HCT116 (cell line): ENCODE measurements at regions not wholly inside any gene's neighbourhood (a gene's known extent, or its start where the extent isn't known, plus 50 kb on each side); places are given as distances from the start of the nearest gene placed in this dataset.
"Not testable (repeated sequence)": the region's sequence is repeated elsewhere in the genome, so short reads cannot be mapped to it uniquely, and the experiment has no call there.

Experiments used
- ATAC-seq: fragments of 200-7000 bp; cut with Tn5 transposase; 2 replicates; pipeline ENCODE4 v1.9.1; 2020; ENCODE audit warnings: mild to moderate bottlenecking, moderate library complexity
- BruUV-seq: library from RNA; stranded (reverse); fragments of 400-500 nt; replicated peaks from 2 replicates; lab custom pipeline; 2021; lab: Mats Ljungman, UMichigan
- CTCF ChIA-PET: fragments of 300-600 bp; sonication (Branson Sonifier 250); formaldehyde crosslinking; loops from one replicate; lab custom pipeline; 2021; ENCODE audit warnings: antibody characterized with exemption; lab: Charles Lee
- POLR2A ChIA-PET: fragments of 300-600, 350-600 bp; sonication (Branson Sonifier 250); formaldehyde crosslinking; loops from one replicate; lab custom pipeline; 2021; ENCODE audit warnings: antibody characterized with exemption; lab: Charles Lee
- RAD21 ChIA-PET, 2 experiments: fragments of 300-600 bp; sonication (Branson Sonifier 250); formaldehyde crosslinking; loops; one replicate each; lab custom pipeline; 2023; ENCODE audit warnings: low total read pairs in 2 of 2; ENCODE audit not compliant: uncharacterized antibody in 2 of 2, unreplicated experiment in 2 of 2, low non-redundant PET in 1 of 2; lab: Charles Lee
- DNase-seq: peaks from one replicate; pipeline ENCODE4 v3.0.0-alpha.2; 2010; ENCODE audit warnings: low read depth, low spot score
- H2AFZ ChIP-seq: fragments of 200-600 bp; shearing (Covaris generic), sonication (generic); 2 replicates; pipeline ENCODE4 v1.6.1; 2017; ENCODE audit warnings: low read depth, mixed run types, mixed read lengths, antibody characterized with exemption, low read length; ENCODE audit not compliant: poor library complexity, severe bottlenecking
- H3K27ac ChIP-seq: 2 replicates; pipeline ENCODE4 v1.5.1; 2012; ENCODE audit warnings: low read depth, low read length
- H3K27me3 ChIP-seq: fragments of 200-600 bp; sonication (generic); 2 replicates; pipeline ENCODE4 v1.6.1; 2016; ENCODE audit warnings: mixed run types, low read length, mixed read lengths; ENCODE audit not compliant: insufficient read depth
- H3K36me3 ChIP-seq, 2 experiments: fragments of 200-500 bp in 1 of 2; fragments of 200-600 bp in 1 of 2; sonication (Bioruptor generic) in 1 of 2; sonication (generic) in 1 of 2; 2 replicates each; pipeline versions ENCODE4 v1.5.1 to v1.6.1; 2014 to 2016; ENCODE audit warnings: low read length in 2 of 2, inconsistent platforms in 1 of 2, mixed read lengths in 1 of 2, mixed run types in 1 of 2; ENCODE audit not compliant: insufficient read depth in 2 of 2, control insufficient read depth in 1 of 2
- H3K4me1 ChIP-seq, 2 experiments: fragments of 200-600 bp in 1 of 2; sonication (generic) in 1 of 2; 2 replicates each; pipeline versions ENCODE4 v1.5.1 to v1.6.1; 2012 to 2017; ENCODE audit warnings: low read length in 2 of 2, inconsistent platforms in 1 of 2, mild to moderate bottlenecking in 1 of 2, mixed read lengths in 1 of 2, mixed run types in 1 of 2, moderate library complexity in 1 of 2; ENCODE audit not compliant: insufficient read depth in 2 of 2, control insufficient read depth in 1 of 2
- H3K4me2 ChIP-seq: fragments of 200-600 bp; sonication (generic); 2 replicates; pipeline ENCODE4 v1.6.1; 2017; ENCODE audit warnings: mixed run types, low read length, mixed read lengths
- H3K4me3 ChIP-seq, 2 experiments: fragments of 200-600 bp in 1 of 2; sonication (generic) in 1 of 2; replicated peaks in 1 of 2; 2 replicates each; pipeline ENCODE4 v1.5.1; 2011 to 2016; ENCODE audit warnings: low read length in 2 of 2, control low read depth in 1 of 2, low read depth in 1 of 2, mild to moderate bottlenecking in 1 of 2, mixed read lengths in 1 of 2, mixed run types in 1 of 2
- H3K79me2 ChIP-seq: fragments of 200-600 bp; sonication (generic); 2 replicates; pipeline ENCODE4 v1.6.1; 2017; ENCODE audit warnings: mild to moderate bottlenecking, mixed run types, low read length, moderate library complexity, mixed read lengths; ENCODE audit not compliant: insufficient read depth
- H3K9ac ChIP-seq: fragments of 200-600 bp; sonication (generic); 2 replicates; pipeline ENCODE4 v1.6.1; 2016; ENCODE audit warnings: low read length, mixed read lengths
- H3K9me2 ChIP-seq: fragments of 200-600 bp; sonication (generic), shearing (Covaris generic); 2 replicates; pipeline ENCODE4 v1.6.1; 2017; ENCODE audit warnings: mixed run types, mild to moderate bottlenecking, moderate library complexity; ENCODE audit not compliant: insufficient read depth
- H3K9me3 ChIP-seq, 2 experiments: fragments of 200-500 bp in 1 of 2; fragments of 200-600 bp in 1 of 2; sonication (Bioruptor generic) in 1 of 2; sonication (generic) in 1 of 2; 2 replicates each; pipeline ENCODE4 v1.6.1; 2014 to 2017; ENCODE audit warnings: low read length in 2 of 2, mixed read lengths in 2 of 2, inconsistent platforms in 1 of 2, low read depth in 1 of 2, mild to moderate bottlenecking in 1 of 2, mixed run types in 1 of 2, moderate library complexity in 1 of 2; ENCODE audit not compliant: control insufficient read depth in 1 of 2, insufficient read depth in 1 of 2
- H4K20me1 ChIP-seq: fragments of 200-600 bp; sonication (generic), shearing (Covaris generic); 2 replicates; pipeline ENCODE4 v1.6.1; 2017; ENCODE audit warnings: mixed run types, mild to moderate bottlenecking, moderate library complexity; ENCODE audit not compliant: insufficient read depth
- ELF1 ChIP-seq: IDR thresholded peaks from 2 replicates; pipeline ENCODE4 v1.6.1; 2012; ENCODE audit warnings: low read depth, borderline replicate concordance
- EZH2phosphoT487 ChIP-seq: fragments of 200-600 bp; IDR thresholded peaks from 2 replicates; pipeline ENCODE4 v1.6.1; 2018; ENCODE audit warnings: antibody characterized with exemption, borderline replicate concordance
- POLR2A ChIP-seq: IDR thresholded peaks from 2 replicates; pipeline ENCODE4 v1.7.0; 2011; ENCODE audit warnings: borderline replicate concordance; ENCODE audit not compliant: insufficient read depth, insufficient read length; ENCODE audit errors: extremely low read depth
- SP1 ChIP-seq: IDR thresholded peaks from 2 replicates; pipeline ENCODE4 v1.6.1; 2012; ENCODE audit warnings: low read depth
- ZNF274 ChIP-seq: fragments of 200-500 bp; sonication (Bioruptor generic); IDR thresholded peaks from 2 replicates; pipeline ENCODE4 v1.6.1; 2014; ENCODE audit warnings: mild to moderate bottlenecking, low read depth, low read length, inconsistent platforms
- intact Hi-C: fragments of 100-400 bp; cut with micrococcal nuclease; formaldehyde crosslinking; loops from 2 replicates; pipeline ENCODE4 v1.10.0; 2022
- TF ChIP-seq, protein P1 (sequence below): IDR thresholded peaks from 2 replicates; pipeline ENCODE4 v1.6.1; 2012; ENCODE audit warnings: low read depth
- TF ChIP-seq, protein P2 (sequence below): IDR thresholded peaks from 2 replicates; pipeline ENCODE4 v1.6.1; 2011; ENCODE audit warnings: mild to moderate bottlenecking, low read length, moderate library complexity; ENCODE audit not compliant: insufficient replicate concordance; ENCODE audit errors: extremely low read depth

GRCh38 chr12:25394025-25394424 is 143.3 kb upstream of the KRAS start:
- Histone ChIP-seq H3K4me2 (no peak overlapping the region), H3K9me2 (no peaks in the 10 kb centered on the region), H3K27ac (no peak overlapping the region), H3K27me3 (no peaks in the 10 kb centered on the region), H3K79me2 (no peaks in the 10 kb centered on the region), H3K4me3 (no peak overlapping the region), H4K20me1 (no peaks in the 10 kb centered on the region)
- POLR2A ChIA-PET: no interaction called here
- no peak for ATAC-seq
- CTCF ChIA-PET: no interaction called here
- BruUV-seq: no TSS peak
- TF ChIP-seq, protein P1, sequence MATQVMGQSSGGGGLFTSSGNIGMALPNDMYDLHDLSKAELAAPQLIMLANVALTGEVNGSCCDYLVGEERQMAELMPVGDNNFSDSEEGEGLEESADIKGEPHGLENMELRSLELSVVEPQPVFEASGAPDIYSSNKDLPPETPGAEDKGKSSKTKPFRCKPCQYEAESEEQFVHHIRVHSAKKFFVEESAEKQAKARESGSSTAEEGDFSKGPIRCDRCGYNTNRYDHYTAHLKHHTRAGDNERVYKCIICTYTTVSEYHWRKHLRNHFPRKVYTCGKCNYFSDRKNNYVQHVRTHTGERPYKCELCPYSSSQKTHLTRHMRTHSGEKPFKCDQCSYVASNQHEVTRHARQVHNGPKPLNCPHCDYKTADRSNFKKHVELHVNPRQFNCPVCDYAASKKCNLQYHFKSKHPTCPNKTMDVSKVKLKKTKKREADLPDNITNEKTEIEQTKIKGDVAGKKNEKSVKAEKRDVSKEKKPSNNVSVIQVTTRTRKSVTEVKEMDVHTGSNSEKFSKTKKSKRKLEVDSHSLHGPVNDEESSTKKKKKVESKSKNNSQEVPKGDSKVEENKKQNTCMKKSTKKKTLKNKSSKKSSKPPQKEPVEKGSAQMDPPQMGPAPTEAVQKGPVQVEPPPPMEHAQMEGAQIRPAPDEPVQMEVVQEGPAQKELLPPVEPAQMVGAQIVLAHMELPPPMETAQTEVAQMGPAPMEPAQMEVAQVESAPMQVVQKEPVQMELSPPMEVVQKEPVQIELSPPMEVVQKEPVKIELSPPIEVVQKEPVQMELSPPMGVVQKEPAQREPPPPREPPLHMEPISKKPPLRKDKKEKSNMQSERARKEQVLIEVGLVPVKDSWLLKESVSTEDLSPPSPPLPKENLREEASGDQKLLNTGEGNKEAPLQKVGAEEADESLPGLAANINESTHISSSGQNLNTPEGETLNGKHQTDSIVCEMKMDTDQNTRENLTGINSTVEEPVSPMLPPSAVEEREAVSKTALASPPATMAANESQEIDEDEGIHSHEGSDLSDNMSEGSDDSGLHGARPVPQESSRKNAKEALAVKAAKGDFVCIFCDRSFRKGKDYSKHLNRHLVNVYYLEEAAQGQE: no peak
- TF ChIP-seq POLR2A: no peak
- no peak for TF ChIP-seq ELF1
- TF ChIP-seq, protein P2, sequence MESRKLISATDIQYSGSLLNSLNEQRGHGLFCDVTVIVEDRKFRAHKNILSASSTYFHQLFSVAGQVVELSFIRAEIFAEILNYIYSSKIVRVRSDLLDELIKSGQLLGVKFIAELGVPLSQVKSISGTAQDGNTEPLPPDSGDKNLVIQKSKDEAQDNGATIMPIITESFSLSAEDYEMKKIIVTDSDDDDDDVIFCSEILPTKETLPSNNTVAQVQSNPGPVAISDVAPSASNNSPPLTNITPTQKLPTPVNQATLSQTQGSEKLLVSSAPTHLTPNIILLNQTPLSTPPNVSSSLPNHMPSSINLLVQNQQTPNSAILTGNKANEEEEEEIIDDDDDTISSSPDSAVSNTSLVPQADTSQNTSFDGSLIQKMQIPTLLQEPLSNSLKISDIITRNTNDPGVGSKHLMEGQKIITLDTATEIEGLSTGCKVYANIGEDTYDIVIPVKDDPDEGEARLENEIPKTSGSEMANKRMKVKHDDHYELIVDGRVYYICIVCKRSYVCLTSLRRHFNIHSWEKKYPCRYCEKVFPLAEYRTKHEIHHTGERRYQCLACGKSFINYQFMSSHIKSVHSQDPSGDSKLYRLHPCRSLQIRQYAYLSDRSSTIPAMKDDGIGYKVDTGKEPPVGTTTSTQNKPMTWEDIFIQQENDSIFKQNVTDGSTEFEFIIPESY: no peak
- TF ChIP-seq ZNF274: no peak
- no peak for TF ChIP-seq EZH2phosphoT487
- no peak for TF ChIP-seq SP1
- TF ChIP-seq, all 23 proteins: peak for 0
- H3K36me3 ChIP-seq: no peaks in the 10 kb centered on the region
- DNase-seq: no peak
- H3K4me1 ChIP-seq: no peaks in the 10 kb centered on the region
- RAD21 ChIA-PET: no interaction called here
- intact Hi-C loops: no loop called here
- no peaks in the 10 kb centered on the region for H3K9me3 ChIP-seq
- H2AFZ ChIP-seq: no peak overlapping the region
- H3K9ac ChIP-seq: no peak overlapping the region

DNA sequence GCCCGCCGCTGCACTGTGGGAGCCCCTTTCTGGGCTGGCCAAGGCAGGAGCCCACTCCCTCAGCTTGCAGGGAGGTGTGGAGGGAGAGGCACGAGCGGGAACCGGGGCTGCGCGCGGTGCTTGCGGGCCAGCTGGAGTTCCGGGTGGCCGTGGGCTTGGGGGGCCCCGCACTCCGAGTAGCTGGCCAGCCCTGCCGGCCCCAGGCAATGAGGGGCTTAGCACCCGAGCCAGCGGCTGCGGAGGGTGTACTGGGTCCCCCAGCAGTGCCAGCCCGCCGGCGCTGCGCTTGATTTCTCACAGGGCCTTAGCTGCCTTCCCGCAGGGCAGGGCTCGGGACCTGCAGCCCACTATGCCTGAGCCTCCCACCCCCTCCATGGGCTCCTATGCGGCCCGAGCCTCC is 140.6 kb upstream of the KRAS start:
- ATAC-seq, DNase-seq, H3K9me2 ChIP-seq, H2AFZ ChIP-seq, RAD21 ChIA-PET, H3K27ac ChIP-seq, H3K36me3 ChIP-seq, BruUV-seq, H3K9me3 ChIP-seq, POLR2A ChIA-PET, H3K4me3 ChIP-seq, H3K79me2 ChIP-seq, intact Hi-C loops, H3K9ac ChIP-seq, H3K4me2 ChIP-seq, CTCF ChIA-PET, H3K27me3 ChIP-seq, H4K20me1 ChIP-seq: not testable (repeated sequence)
- H3K4me1 ChIP-seq: peaks cover 9 to 15% of the 10 kb centered on the region in 2 experiments
